SK-N-MC (cell line): ENCODE measurements at regions not wholly inside any gene's neighbourhood (a gene's known extent, or its start where the extent isn't known, plus 50 kb on each side); places are given as distances from the start of the nearest gene placed in this dataset.

Experiments used
- EZH2 ChIP-seq: fragments of 200-600 bp; sonication (generic); IDR thresholded peaks from one replicate; pipeline ENCODE4 v1.6.1; 2017; ENCODE audit warnings: antibody characterized with exemption
- POLR2AphosphoS5 ChIP-seq: IDR thresholded peaks from 2 replicates; pipeline ENCODE4 v1.6.1; 2012; ENCODE audit warnings: mild to moderate bottlenecking, low read depth, low read length, borderline replicate concordance

GRCh38 chr11:97691061-97691460, 1301.2 kb downstream of the JRKL start:
- TF ChIP-seq POLR2AphosphoS5 (no peak), EZH2 (no peak)
